HG03571 (cell line): ENCODE measurements at regions not wholly inside any gene's neighbourhood (a gene's known extent, or its start where the extent isn't known, plus 50 kb on each side); places are given as distances from the start of the nearest gene placed in this dataset.

Experiments used
- ATAC-seq: cut with Tn5 transposase; IDR thresholded peaks from one replicate; pipeline ENCODE4 v1.9.1; 2021; ENCODE audit not compliant: unreplicated experiment

DNA sequence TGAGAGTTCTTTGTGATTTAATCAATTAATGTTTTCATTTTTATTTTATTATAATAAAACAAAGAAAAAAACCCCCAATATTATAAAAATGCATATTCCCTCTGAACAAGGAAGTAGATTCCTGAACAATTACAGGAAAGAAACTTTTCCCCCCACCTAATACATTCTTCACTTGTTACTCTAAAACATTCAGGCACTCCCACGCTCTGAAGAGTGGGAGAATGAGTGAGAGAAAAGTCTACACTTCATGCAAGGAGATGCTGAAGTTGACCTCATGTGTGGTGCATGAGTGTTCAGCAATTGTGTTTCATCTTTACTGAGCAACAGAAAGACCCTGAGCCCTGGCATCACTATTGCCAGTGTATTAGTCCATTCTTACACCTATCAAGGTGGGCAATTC, 244.2 kb upstream of the IGFBP3 start:
- ATAC-seq = no peak

DNA sequence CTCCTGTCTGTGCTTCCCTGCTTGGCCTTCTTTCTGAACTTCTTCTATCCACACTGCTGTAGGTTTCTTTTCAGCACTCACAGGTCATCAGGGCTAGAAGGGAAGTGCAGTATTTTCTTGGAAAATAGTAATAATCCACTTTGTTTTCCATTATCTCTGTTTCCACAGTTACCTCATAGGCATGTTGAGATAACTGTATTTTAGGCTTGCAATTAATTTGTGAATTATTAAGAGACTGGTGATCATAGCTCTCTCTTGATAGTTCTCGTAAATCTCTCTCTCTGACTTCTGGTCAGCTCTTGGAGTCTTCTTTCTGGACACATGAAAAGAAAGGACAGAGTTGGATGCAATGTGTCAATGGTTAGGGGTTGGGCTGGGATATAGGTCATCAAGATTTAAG, 243.6 kb upstream of the IGFBP3 start:
- ATAC-seq = no peak

DNA sequence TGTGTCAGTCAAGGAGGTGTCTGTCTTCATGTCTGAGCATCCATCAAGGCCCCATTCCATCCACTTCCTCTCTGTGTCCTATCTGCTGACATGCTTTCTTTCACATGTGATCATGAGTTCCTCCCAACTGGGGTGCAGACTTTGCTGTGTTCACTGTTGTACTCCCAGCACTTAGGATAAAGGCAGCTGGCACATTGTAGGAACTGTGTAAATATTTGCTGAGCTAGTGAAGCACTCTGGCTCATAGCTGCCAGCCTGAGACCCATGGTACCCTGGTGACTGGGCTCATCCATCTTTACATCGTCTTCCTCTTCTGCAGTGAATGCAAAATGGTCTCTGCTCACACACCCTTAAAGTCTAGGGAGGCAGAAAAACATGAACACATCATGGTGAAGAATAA, 242.2 kb upstream of the IGFBP3 start:
- no peak for ATAC-seq

DNA sequence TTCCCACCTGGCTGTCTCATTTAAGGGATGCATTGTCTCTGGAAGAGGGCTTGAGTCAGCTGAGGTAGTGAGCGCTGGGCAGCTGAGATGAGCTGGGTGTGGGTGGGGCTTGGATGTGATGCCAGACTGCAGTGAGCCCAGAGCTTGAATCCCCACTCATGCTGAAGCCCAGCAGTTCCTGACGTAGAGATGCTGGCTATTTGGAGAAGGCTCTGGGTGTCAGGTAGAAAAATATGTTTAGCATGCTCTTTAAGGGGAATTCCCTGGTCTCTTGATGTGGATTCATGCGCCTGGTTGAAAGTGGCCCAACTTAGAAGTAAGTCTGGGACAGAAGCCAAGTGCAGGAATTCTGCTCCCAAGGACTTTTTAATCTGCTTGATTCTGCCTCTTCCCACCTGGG, 241.5 kb upstream of the IGFBP3 start:
- ATAC-seq = no peak

- no peak for ATAC-seq
Observed at GRCh38 chr7:46160861-46161260, 239.8 kb upstream of the IGFBP3 start.

DNA sequence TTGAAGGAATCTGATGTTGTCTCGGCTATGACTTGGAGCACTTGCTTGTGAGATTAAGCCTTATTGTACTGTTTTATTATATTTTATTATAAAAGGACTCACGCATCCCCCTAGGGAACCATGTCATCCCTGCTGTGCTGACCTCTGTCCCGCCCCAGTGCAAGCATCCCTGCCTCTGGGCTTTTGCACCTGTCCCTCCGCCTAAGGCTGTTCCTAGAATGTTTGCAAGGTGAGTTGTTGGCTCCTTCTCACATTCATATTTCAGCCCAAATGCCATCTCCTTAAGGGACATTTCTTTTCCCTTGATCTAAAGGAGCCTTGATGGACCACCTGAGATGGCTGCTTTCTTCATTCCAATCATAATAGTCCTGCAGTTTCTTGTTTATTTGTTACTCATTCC, 236.9 kb upstream of the IGFBP3 start:
- no peak for ATAC-seq

DNA sequence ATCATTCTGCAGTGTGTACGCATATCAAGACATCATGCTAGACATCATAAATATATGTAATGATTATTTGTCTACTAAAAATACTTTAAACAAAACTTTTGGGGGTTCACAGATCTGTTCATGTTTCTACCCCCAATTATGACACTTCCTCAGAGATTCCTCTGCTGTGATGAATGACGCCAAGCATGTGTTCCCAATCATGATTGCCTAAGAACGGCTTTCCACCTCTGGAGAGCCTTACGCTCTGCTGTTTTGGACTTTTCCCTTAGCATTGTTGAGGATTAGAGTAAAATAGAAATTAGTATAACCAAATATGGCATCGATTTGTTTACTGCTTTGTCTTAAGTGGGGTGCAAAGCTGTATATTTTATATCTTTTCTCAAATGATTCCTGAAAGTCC, 236.3 kb upstream of the IGFBP3 start:
- no peak for ATAC-seq

DNA sequence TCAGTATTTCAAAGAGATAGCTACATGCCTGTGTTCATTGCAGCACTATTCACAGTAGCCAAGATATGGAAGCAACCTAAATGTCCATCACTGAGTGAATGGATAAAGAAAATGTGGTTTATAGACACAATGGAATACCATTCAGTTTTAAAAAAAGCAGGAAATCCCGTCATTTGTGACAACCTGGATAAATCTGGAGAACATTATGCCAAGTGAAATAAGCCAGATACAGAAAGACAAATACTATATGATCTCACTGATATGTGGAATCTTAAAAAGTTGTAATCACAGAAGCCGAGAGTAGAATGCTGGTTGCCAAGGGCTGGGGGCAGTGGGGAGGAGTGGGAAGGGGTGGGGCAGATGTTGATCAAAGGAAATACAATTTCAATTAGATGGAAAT, 235.8 kb upstream of the IGFBP3 start:
- no peak for ATAC-seq

- no peak for ATAC-seq
Observed at GRCh38 chr7:46156086-46156485, 235.0 kb upstream of the IGFBP3 start.

DNA sequence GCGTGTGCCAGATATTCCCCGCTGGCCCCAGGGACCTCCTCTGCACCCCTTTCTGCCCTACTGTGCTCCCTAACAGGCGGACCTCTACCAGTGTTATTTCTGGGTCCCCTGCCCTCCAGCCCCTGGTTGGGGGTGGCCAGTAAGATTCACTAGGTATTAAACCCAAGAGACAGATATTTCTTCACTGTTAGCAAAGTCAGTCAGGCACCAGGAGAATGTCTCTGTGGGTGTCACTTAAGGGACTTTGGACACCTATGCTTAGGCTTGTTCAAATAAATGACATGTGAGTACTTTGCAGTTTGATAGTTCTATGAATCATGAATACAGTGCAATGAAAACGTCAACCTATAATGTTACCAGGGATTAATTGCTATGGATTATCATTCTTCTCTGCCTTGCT, 234.3 kb upstream of the IGFBP3 start:
- ATAC-seq = no peak

DNA sequence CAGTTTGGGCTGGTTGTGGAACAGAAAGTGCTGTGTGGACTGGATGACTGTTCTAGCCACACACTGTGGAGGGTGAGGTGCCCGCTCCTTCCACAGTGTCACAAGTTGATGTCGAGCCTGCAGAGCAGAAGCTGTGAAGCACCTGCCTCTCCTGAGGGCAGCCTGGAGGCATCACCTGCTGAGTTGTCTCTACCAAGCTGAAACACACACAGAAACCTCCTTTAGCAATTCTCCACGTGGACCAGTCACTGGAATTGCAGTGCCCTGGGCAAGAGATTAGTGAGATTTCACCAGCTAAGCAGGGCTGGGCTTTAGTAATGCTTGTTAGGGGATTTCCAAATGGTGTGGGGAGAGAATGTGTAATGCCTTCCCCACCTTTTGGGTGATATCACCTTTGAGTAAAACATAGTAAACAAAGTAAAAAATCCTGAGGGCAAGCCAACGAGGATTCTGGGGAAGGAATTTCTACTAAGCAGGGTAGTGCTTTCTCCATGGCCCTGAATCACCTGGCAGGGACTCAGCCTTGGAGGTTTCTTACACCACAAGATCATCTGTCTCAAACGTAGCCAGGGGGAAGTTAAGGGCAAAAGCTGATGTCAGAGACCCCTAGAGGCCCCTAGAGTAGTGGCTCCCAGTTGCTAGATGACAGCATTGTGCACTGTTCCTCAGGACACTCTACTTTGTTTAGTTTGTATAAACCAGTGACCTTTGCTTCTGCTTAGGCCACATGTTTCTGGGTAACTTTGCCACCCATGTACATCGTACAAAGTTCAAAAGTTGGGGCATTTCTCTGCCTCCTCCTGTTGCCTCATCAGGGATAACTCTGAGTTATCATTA, 233.1 kb upstream of the IGFBP3 start:
- ATAC-seq = no peak

GRCh38 chr7:46153583-46153950, 232.5 kb upstream of the IGFBP3 start:
- ATAC-seq = no peak

- no peak for ATAC-seq
Observed at GRCh38 chr7:46152696-46153095, 231.6 kb upstream of the IGFBP3 start.

DNA sequence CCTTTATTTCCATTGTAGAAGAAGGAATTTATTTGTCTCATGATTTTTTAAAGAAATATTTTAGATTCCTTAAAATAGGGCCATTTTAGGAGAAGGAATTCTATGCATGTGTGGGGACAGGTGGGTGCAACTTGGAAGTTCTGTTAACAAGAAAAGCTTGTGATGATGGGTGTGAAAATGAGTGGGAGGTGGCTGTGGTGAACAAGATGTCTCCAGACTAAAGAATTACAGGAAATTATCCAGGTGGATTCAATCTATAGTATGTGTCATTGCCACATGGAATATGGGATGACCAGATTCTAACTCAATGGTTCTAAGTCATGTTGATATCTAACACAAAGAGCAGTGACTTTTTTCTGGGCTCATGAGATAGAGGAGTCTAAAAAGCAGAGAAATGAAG, 229.6 kb upstream of the IGFBP3 start:
- no peak for ATAC-seq

DNA sequence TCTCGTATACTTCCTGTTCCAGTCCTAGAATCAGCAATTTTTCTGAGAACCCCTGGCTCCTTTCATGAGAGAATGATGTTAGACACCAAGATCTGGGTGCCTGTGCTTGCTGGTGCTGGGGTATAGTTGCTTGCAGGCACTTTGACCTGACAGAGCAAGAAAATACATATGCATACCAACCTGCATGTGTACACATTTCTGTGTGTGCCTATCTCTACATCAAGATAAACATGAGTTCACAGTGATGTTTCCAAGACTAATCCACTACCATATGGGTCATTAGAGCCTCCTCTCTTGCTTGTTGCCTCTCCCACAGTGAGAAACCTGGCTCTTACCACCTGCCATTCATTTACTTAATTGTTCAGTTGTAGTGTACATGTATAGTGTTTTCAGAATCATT, 229.1 kb upstream of the IGFBP3 start:
- no peak for ATAC-seq

DNA sequence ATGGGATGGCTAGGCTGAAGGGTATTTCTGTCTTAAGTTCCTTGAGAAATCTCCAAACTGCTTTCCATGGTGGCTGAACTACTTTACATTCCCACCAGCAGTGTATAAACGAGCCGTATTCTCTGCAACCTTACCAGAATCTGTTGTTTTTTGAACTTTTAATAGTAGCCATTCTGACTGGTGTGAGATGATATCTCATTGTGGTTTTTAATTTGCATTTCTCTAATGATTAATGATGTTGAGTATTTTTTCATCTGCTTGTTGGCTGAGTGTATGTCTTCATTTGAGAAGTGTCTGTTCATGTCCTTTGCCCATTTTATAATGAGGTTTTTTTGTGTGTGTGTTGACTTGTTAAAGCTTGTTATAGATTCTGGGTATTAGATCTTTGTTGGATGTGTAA, 226.8 kb upstream of the IGFBP3 start:
- no peak for ATAC-seq

DNA sequence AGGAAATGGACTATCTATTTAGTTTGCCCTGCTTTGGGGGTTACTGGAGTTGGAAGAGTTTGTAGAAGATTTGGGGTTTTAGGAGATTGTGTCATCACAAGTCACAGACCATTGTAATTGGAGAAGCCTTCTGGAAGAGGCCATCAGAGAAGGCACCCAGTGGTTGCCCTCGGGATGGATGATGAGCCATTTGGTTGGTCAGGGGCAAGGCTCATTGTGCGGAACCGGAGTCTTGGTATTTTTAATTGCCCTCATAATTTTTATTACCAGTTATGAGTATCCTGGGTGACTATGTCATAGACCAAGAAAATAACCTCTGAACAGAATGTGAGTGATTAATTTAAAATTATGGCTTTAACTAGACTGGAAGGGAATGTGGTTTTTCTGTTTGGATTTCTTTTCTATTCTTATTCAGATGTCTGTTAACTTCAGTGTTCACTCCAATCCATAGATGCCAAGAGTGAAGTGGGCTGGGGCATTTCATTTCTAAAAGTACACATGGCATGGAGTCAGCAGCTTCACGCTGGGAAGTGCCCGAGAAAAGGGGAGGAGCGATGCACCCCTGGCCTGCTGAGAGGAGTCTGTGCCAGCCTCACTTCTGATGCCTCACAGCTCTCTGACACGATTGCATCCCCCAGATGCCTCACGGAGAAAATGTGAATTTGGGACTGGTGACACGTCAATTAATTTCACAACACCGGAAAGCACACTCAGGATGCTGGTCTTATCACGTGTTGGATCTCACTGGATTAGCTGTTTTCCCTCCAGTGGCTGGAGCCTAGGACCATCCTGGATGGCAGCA, 225.6 kb upstream of the IGFBP3 start:
- no peak for ATAC-seq

- ATAC-seq = no peak
Observed at GRCh38 chr7:46145412-46145811, 224.3 kb upstream of the IGFBP3 start.

DNA sequence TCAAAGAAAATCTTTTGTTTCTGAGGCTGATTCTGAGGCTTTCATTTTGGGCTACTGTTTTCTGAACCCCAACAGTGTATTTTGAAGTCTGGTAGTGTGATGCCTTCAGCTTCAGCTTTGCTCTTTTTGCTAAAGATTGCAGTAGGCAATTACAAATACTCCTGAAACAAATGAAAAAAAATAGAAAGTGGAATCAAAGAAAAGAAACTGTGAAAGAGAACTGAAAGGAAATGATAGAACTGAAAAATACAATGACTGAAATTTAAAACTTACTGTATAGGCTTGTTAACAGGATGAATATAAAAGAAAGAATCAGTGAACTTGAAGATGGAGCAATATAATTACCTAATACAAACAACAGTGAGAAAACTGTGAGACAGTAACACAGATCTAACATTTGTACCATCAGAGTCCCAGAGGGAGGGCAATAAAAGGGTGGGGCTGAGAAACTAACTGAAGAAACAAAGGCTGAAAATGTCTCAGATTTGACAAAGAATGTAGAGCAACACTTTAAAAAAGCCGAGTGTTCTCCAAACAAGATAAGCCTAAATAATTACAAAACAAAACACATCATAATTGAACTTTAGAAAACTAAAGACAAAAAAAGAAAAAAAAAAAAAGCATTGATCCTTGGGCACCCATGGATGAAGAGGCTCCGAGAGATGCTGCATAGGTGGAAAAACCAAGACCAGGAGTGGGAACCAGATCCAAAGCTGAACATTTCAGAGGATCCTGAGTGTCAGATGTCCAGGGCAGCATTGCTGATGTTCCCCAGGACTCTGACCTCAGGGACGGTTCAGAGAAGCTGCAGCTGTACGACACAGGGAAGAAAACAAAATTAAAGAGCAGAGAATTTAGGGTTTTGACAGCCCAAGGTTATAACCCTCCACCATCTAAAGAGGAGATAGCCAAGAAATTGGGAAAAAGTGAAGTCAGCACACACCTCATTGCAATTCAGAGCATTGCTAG, 223.2 kb upstream of the IGFBP3 start:
- no peak for ATAC-seq

DNA sequence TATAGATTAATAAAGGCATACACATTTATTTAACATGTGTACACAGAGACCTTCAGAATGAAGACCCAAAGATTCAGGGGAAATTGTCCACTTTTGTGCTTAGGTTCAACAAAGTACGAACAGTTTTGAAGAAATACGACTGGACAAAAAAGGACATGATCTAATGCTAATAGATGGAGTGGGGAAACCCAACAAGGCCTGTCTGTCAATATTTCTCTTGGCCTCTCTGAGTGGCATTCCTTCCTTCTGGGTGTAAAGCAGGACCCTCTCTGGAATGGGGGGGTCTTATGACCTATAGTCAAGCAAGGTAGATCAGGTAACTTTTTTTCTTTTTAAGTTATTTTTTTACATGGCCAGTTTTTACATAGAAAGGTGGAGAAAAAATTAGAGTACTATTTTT, 222.3 kb upstream of the IGFBP3 start:
- ATAC-seq = no peak

- ATAC-seq = no peak
Observed at GRCh38 chr7:46139079-46139478, 218.0 kb upstream of the IGFBP3 start.
